WI38 (cell line): ENCODE measurements at regions not wholly inside any gene's neighbourhood (a gene's known extent, or its start where the extent isn't known, plus 50 kb on each side); places are given as distances from the start of the nearest gene placed in this dataset.

Experiments used
- H3K4me3 ChIP-seq: 2 replicates; pipeline ENCODE4 v1.5.1; 2011; ENCODE audit warnings: low read depth, mild to moderate bottlenecking, control low read depth, low read length
- CTCF ChIP-seq: IDR thresholded peaks from 2 replicates; pipeline ENCODE4 v1.5.1; 2012; ENCODE audit warnings: low read depth, mild to moderate bottlenecking, control low read depth, low read length

DNA sequence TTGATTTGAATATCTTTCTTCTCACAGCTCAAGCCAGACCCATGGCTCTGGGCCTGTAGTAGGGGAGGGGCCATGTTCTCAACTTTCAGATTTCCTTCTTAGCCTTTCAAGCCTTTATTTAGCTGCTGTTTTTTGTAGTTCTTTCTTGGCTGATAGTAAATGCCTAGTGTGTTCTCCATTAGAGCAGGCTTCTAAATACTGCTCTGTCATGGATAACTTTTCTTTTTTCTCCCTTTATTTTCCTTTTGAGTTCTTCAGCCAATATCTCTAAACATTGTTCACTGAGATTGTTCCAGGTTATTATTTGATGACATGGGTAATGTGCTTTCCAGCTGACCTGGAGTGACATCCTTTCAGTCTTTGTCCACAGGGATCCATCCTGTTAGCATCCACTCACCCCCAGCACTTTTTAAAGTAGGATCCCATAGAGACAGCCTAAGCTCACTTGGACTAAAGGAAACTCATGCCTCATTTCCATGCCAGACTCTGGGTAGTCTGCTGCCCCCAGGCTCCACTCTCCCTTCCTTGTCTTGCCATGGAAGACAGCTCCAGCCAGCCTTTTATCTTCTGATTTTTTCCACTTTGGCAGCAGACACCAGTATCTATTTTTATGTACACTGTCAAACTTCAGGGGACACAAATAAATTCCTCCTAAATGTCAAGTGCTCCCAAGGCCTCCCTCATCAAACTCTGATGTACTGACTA, 645.6 kb downstream of the RNF144B start:
- H3K4me3 ChIP-seq = no peak overlapping the region
- TF ChIP-seq CTCF = no peak

DNA sequence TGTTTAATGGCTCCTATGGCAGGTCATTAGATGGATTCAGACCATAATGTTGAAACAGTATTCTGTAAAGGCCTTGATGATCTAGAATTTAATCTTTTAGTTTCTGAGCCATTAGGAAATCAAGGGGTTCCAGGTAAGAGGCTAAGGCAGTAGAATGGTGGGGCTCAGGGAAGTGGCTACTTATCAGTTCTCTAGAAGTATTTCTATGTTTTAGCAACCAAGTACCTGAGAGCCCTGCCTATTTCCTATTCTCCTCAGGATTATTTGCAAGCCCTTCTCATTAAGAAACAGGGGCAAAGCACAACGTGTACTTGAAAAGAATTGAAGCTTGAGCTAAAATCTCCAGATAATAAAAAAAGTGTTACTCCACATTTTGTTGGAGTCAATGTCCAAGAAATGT, 646.5 kb downstream of the RNF144B start:
- no peak overlapping the region for H3K4me3 ChIP-seq
- no peak for TF ChIP-seq CTCF

GRCh38 chr6:19034986-19035385, 647.8 kb downstream of the RNF144B start:
- no peak overlapping the region for H3K4me3 ChIP-seq
- no peak for TF ChIP-seq CTCF

GRCh38 chr6:19035461-19036195, 648.5 kb downstream of the RNF144B start:
- no peak for TF ChIP-seq CTCF
- no peak overlapping the region for H3K4me3 ChIP-seq

DNA sequence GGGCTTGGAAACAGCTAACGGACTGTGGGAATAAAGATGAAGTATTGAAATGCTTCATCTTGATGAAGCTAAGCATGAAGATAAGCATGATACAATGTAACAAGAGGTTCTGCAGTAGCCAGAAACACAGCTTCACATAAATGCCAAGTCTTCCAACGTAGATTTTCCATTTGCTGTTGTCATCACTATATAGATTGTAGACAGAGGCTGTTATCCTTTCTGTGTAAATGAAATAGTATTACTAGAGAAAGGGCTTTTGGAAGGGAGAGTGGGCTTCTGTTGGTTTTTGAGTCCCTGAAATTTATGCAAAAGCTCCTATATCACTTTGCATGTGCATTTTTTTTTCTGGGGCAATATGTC, 649.0 kb downstream of the RNF144B start:
- TF ChIP-seq CTCF = no peak
- no peak overlapping the region for H3K4me3 ChIP-seq

- H3K4me3 ChIP-seq = no peak overlapping the region
- TF ChIP-seq CTCF = no peak
Measured at GRCh38 chr6:19037607-19038006, 650.5 kb downstream of the RNF144B start.

GRCh38 chr6:19039287-19039686, 652.1 kb downstream of the RNF144B start:
- H3K4me3 ChIP-seq = no peak overlapping the region

More at GRCh38 chr6:19039287-19039686, 652.1 kb downstream of the RNF144B start:
- no peak for TF ChIP-seq CTCF
